Mesenchymal stem cell (in vitro differentiated cells and primary cell): ENCODE measurements at regions not wholly inside any gene's neighbourhood (a gene's known extent, or its start where the extent isn't known, plus 50 kb on each side); places are given as distances from the start of the nearest gene placed in this dataset.

Experiments
- DNase-seq: peaks from one replicate; pipeline ENCODE4 v3.0.0-alpha.2; 2013
- H2AFZ ChIP-seq: one replicate; pipeline ENCODE4 v1.6.1; 2013; ENCODE audit warnings: low read depth, mild to moderate bottlenecking, control low read depth, inconsistent platforms, low read length, moderate library complexity
- H2AK5ac ChIP-seq: 2 replicates; pipeline ENCODE4 v1.6.1; 2013; ENCODE audit warnings: low read length, moderate library complexity, mild to moderate bottlenecking, inconsistent platforms; ENCODE audit not compliant: severe bottlenecking
- H2BK120ac ChIP-seq: one replicate; pipeline ENCODE4 v1.6.1; 2013; ENCODE audit warnings: low read depth, mild to moderate bottlenecking, inconsistent platforms, low read length, moderate library complexity
- H2BK12ac ChIP-seq, 2 experiments: one replicate each; pipeline ENCODE4 v1.6.1; 2013; ENCODE audit warnings: inconsistent platforms in 2 of 2, low read length in 2 of 2, mild to moderate bottlenecking in 2 of 2, moderate library complexity in 2 of 2, control low read depth in 1 of 2
- H2BK15ac ChIP-seq: one replicate; pipeline ENCODE4 v1.6.1; 2013; ENCODE audit warnings: mild to moderate bottlenecking, low read depth, inconsistent platforms; ENCODE audit not compliant: poor library complexity, severe bottlenecking
- H2BK5ac ChIP-seq: 2 replicates; pipeline ENCODE4 v1.6.1; 2013; ENCODE audit warnings: low read depth, mild to moderate bottlenecking, low read length, control low read depth, inconsistent platforms; ENCODE audit not compliant: poor library complexity, severe bottlenecking
- H3K14ac ChIP-seq, 2 experiments: one replicate each; pipeline ENCODE4 v1.6.1; 2013; ENCODE audit warnings: inconsistent platforms in 2 of 2, low read length in 2 of 2, control low read depth in 1 of 2, mild to moderate bottlenecking in 1 of 2, moderate library complexity in 1 of 2
- H3K18ac ChIP-seq, 2 experiments: one replicate each; pipeline ENCODE4 v1.6.1; 2013; ENCODE audit warnings: inconsistent platforms in 2 of 2, low read length in 2 of 2, control low read depth in 1 of 2, low read depth in 1 of 2, mild to moderate bottlenecking in 1 of 2
- H3K23ac ChIP-seq, 2 experiments: one replicate each; pipeline ENCODE4 v1.6.1; 2013; ENCODE audit warnings: inconsistent platforms in 2 of 2, low read length in 2 of 2, mild to moderate bottlenecking in 2 of 2, moderate library complexity in 2 of 2, control low read depth in 1 of 2
- H3K27ac ChIP-seq: 2 replicates; pipeline ENCODE4 v1.5.1; 2013; ENCODE audit warnings: mild to moderate bottlenecking, moderate library complexity, low read length, control low read depth, inconsistent platforms; ENCODE audit not compliant: poor library complexity, severe bottlenecking
- H3K27me3 ChIP-seq, 2 experiments: 2 replicates each; pipeline versions ENCODE4 v1.6.1 to v1.7.0; 2013; ENCODE audit warnings: low read length in 2 of 2, mild to moderate bottlenecking in 2 of 2, moderate library complexity in 2 of 2, control low read depth in 1 of 2, inconsistent platforms in 1 of 2; ENCODE audit not compliant: control insufficient read depth in 1 of 2, insufficient read depth in 1 of 2
- H3K36me3 ChIP-seq, 2 experiments: 2 replicates each; pipeline versions ENCODE4 v1.6.1 to v1.7.0; 2013; ENCODE audit warnings: low read length in 2 of 2, control low read depth in 1 of 2, inconsistent platforms in 1 of 2, low read depth in 1 of 2, mild to moderate bottlenecking in 1 of 2; ENCODE audit not compliant: insufficient read depth in 2 of 2, control insufficient read depth in 1 of 2
- H3K4ac ChIP-seq, 2 experiments: one replicate each; pipeline ENCODE4 v1.6.1; 2013; ENCODE audit warnings: inconsistent platforms in 2 of 2, low read length in 2 of 2, mild to moderate bottlenecking in 2 of 2, moderate library complexity in 2 of 2, control low read depth in 1 of 2, low read depth in 1 of 2
- H3K4me1 ChIP-seq: 2 replicates; pipeline ENCODE4 v1.6.1; 2013; ENCODE audit warnings: low read depth, low read length, control low read depth; ENCODE audit not compliant: control insufficient read depth, insufficient read depth
- H3K4me2 ChIP-seq: 2 replicates; pipeline ENCODE4 v1.6.1; 2013; ENCODE audit warnings: low read length, mild to moderate bottlenecking, inconsistent platforms; ENCODE audit not compliant: poor library complexity, severe bottlenecking
- H3K4me3 ChIP-seq, 2 experiments: 2 replicates each; pipeline versions ENCODE4 v1.5.1 to v1.7.0; 2013; ENCODE audit warnings: low read length in 2 of 2, mild to moderate bottlenecking in 2 of 2, control low read depth in 1 of 2, low read depth in 1 of 2; ENCODE audit not compliant: insufficient read depth in 1 of 2
- H3K79me1 ChIP-seq: replicated peaks from 2 replicates; pipeline ENCODE4 v1.6.1; 2013; ENCODE audit warnings: mild to moderate bottlenecking, control low read depth, low read length, inconsistent platforms; ENCODE audit not compliant: poor library complexity, severe bottlenecking
- H3K9ac ChIP-seq: 2 replicates; pipeline ENCODE4 v1.7.0; 2013; ENCODE audit warnings: mild to moderate bottlenecking, low read length, moderate library complexity
- H3K9me3 ChIP-seq: 2 replicates; pipeline ENCODE4 v1.7.0; 2013; ENCODE audit warnings: mild to moderate bottlenecking, low read length; ENCODE audit not compliant: control insufficient read depth
- H4K8ac ChIP-seq: one replicate; pipeline ENCODE4 v1.6.1; 2013; ENCODE audit warnings: inconsistent platforms, mild to moderate bottlenecking, low read length, moderate library complexity
- H4K91ac ChIP-seq: one replicate; pipeline ENCODE4 v1.6.1; 2013; ENCODE audit warnings: mild to moderate bottlenecking, low read length, inconsistent platforms
- WGBS: methylation state at CpG from one replicate; pipeline ENCODE4 v1.1.7; 2013; ENCODE audit warnings: mixed read lengths; 5-methylcytosine and 5-hydroxymethylcytosine counted together

GRCh38 chr13:104085611-104086010 lies 1019.4 kb upstream of the SLC10A2 start:
- H2BK5ac ChIP-seq: no peak overlapping the region
- H3K27me3 ChIP-seq: no peaks in the 10 kb centered on the region
- peak; percentile 41 for DNase-seq
- H2BK120ac ChIP-seq: no peak overlapping the region
- no peaks in the 10 kb centered on the region for H3K4me1 ChIP-seq
- peaks cover 6% of the 10 kb centered on the region for H3K9me3 ChIP-seq
- H3K27ac ChIP-seq: no peak overlapping the region
- H3K4ac ChIP-seq: no peak overlapping the region
- no peak overlapping the region for H3K14ac ChIP-seq
- H4K8ac ChIP-seq: no peak overlapping the region
- H3K4me2 ChIP-seq: no peak overlapping the region
- no peaks in the 10 kb centered on the region for H3K36me3 ChIP-seq
- no peak overlapping the region for H2BK12ac ChIP-seq
- no peak overlapping the region for H3K9ac ChIP-seq
- no peaks in the 10 kb centered on the region for H3K79me1 ChIP-seq
- no CpG with 5 or more reads among the region's 4 CpGs for WGBS
- no peak overlapping the region for H2AFZ ChIP-seq
- no peak overlapping the region for H3K23ac ChIP-seq
- H2BK15ac ChIP-seq: no peak overlapping the region
- no peak overlapping the region for H2AK5ac ChIP-seq
- no peak overlapping the region for H3K18ac ChIP-seq
- no peak overlapping the region for H3K4me3 ChIP-seq
- no peak overlapping the region for H4K91ac ChIP-seq

- Histone ChIP-seq H3K4ac (no peak overlapping the region), H2BK15ac (no peak overlapping the region), H3K23ac (no peak overlapping the region), H3K36me3 (no peaks in the 10 kb centered on the region), H3K4me3 (no peak overlapping the region), H2BK5ac (no peak overlapping the region), H3K79me1 (no peaks in the 10 kb centered on the region), H2AFZ (no peak overlapping the region), H3K18ac (no peak overlapping the region), H4K91ac (no peak overlapping the region), H3K27ac (no peak overlapping the region), H3K4me2 (no peak overlapping the region), H2BK12ac (no peak overlapping the region), H3K27me3 (no peaks in the 10 kb centered on the region), H3K9me3 (peaks cover 29% of the 10 kb centered on the region), H3K14ac (no peak overlapping the region), H3K9ac (no peak overlapping the region), H3K4me1 (no peaks in the 10 kb centered on the region), H4K8ac (no peak overlapping the region), H2BK120ac (no peak overlapping the region), H2AK5ac (no peak overlapping the region)
- DNase-seq: no peak
- 91% methylated on average over 1 of the region's 2 CpGs for WGBS
These were observed 1008.1 kb upstream of the SLC10A2 start for GRCh38 chr13:104074326-104074725.

- Histone ChIP-seq H4K91ac (no peak overlapping the region), H2BK5ac (no peak overlapping the region), H3K14ac (no peak overlapping the region), H3K4me3 (no peak overlapping the region), H3K27me3 (no peaks in the 10 kb centered on the region), H3K27ac (no peak overlapping the region), H2BK120ac (no peak overlapping the region), H3K79me1 (no peaks in the 10 kb centered on the region), H3K4me1 (no peaks in the 10 kb centered on the region), H4K8ac (no peak overlapping the region), H2BK15ac (no peak overlapping the region), H3K4ac (no peak overlapping the region), H2AK5ac (no peak overlapping the region), H3K23ac (no peak overlapping the region), H3K18ac (no peak overlapping the region), H2BK12ac (no peak overlapping the region), H2AFZ (no peak overlapping the region), H3K9ac (no peak overlapping the region), H3K36me3 (no peaks in the 10 kb centered on the region), H3K9me3 (peaks cover 25% of the 10 kb centered on the region), H3K4me2 (no peak overlapping the region)
- WGBS: 100% methylated on average over 2 of the region's 2 CpGs
- no peak for DNase-seq
These were observed 1005.6 kb upstream of the SLC10A2 start for GRCh38 chr13:104071806-104072205.

GRCh38 chr13:104065328-104065727 lies 999.1 kb upstream of the SLC10A2 start:
- H3K79me1 ChIP-seq: no peaks in the 10 kb centered on the region
- no peak overlapping the region for H2BK12ac ChIP-seq
- H3K4me2 ChIP-seq: no peak overlapping the region
- DNase-seq: no peak
- H2AFZ ChIP-seq: no peak overlapping the region
- H4K91ac ChIP-seq: no peak overlapping the region
- no peak overlapping the region for H2BK15ac ChIP-seq
- H3K14ac ChIP-seq: no peak overlapping the region
- no peak overlapping the region for H3K27ac ChIP-seq
- no peak overlapping the region for H2BK120ac ChIP-seq
- H3K9me3 ChIP-seq: peaks cover 31% of the 10 kb centered on the region
- no peak overlapping the region for H2AK5ac ChIP-seq
- H2BK5ac ChIP-seq: no peak overlapping the region
- H4K8ac ChIP-seq: no peak overlapping the region
- H3K36me3 ChIP-seq: no peaks in the 10 kb centered on the region
- no peaks in the 10 kb centered on the region for H3K4me1 ChIP-seq
- no peak overlapping the region for H3K18ac ChIP-seq
- H3K23ac ChIP-seq: no peak overlapping the region
- WGBS: 82% methylated on average over 2 of the region's 2 CpGs
- no peak overlapping the region for H3K4ac ChIP-seq
- H3K27me3 ChIP-seq: no peaks in the 10 kb centered on the region
- H3K9ac ChIP-seq: no peak overlapping the region
- H3K4me3 ChIP-seq: no peak overlapping the region
